ENCODE measurements at regions not wholly inside any gene's neighbourhood (a gene's known extent, or its start where the extent isn't known, plus 50 kb on each side); places are given as distances from the start of the nearest gene placed in this dataset.

GRCh38 chr12:47004634-47005033 lies 74.8 kb upstream of the PCED1B start:
- DNase-seq: no peak
- H3K36me3 Mint-ChIP-seq (ENCODE audit: low read depth): no peaks in the 10 kb centered on the region
- H3K9me3 Mint-ChIP-seq: peaks cover 3% of the 10 kb centered on the region
- peaks cover 3% of the 10 kb centered on the region for H3K27me3 Mint-ChIP-seq (ENCODE audit: low read depth, poor library complexity)
- TF ChIP-seq CTCF (IDR thresholded peaks at IDR 0.05): no peak
- H3K27ac Mint-ChIP-seq: no peak overlapping the region
- no peak overlapping the region for H3K4me3 Mint-ChIP-seq
- H3K4me1 Mint-ChIP-seq: no peaks in the 10 kb centered on the region

GRCh38 chr12:47007048-47007447 lies 72.4 kb upstream of the PCED1B start:
- Mint-ChIP-seq H3K9me3 (peaks cover 3% of the 10 kb centered on the region), H3K4me3 (no peak overlapping the region), H3K27ac (no peak overlapping the region)

GRCh38 chr12:47012552-47012951 lies 66.9 kb upstream of the PCED1B start:
- no peak overlapping the region for H3K27ac Mint-ChIP-seq
- peaks cover 3% of the 10 kb centered on the region for H3K27me3 Mint-ChIP-seq (ENCODE audit: low read depth, poor library complexity)
- no peaks in the 10 kb centered on the region for H3K9me3 Mint-ChIP-seq
- no peak overlapping the region for H3K4me3 Mint-ChIP-seq
- no peak for TF ChIP-seq CTCF (IDR thresholded peaks at IDR 0.05)
- no peaks in the 10 kb centered on the region for H3K36me3 Mint-ChIP-seq (ENCODE audit: low read depth)
- DNase-seq: no peak
- no peaks in the 10 kb centered on the region for H3K4me1 Mint-ChIP-seq

More at GRCh38 chr12:47007048-47007447, 72.4 kb upstream of the PCED1B start:
- Mint-ChIP-seq H3K4me1 (no peaks in the 10 kb centered on the region), H3K27me3 (ENCODE audit: low read depth, poor library complexity) (peaks cover 3% of the 10 kb centered on the region), H3K36me3 (ENCODE audit: low read depth) (no peaks in the 10 kb centered on the region)
- TF ChIP-seq CTCF (IDR thresholded peaks at IDR 0.05): no peak
- DNase-seq: no peak

- peaks cover 3% of the 10 kb centered on the region for H3K27me3 Mint-ChIP-seq (ENCODE audit: low read depth, poor library complexity)
- H3K4me3 Mint-ChIP-seq: no peak overlapping the region
- no peak overlapping the region for H3K27ac Mint-ChIP-seq
- no peaks in the 10 kb centered on the region for H3K9me3 Mint-ChIP-seq
- H3K36me3 Mint-ChIP-seq (ENCODE audit: low read depth): no peaks in the 10 kb centered on the region
- no peaks in the 10 kb centered on the region for H3K4me1 Mint-ChIP-seq
- TF ChIP-seq CTCF (IDR thresholded peaks at IDR 0.05): no peak
- DNase-seq: no peak
Observed at GRCh38 chr12:47014474-47014873, 64.9 kb upstream of the PCED1B start.

- no peak overlapping the region for H3K4me3 Mint-ChIP-seq
- no peaks in the 10 kb centered on the region for H3K4me1 Mint-ChIP-seq
- TF ChIP-seq CTCF (IDR thresholded peaks at IDR 0.05): no peak
- H3K27me3 Mint-ChIP-seq (ENCODE audit: low read depth, poor library complexity): peaks cover 3% of the 10 kb centered on the region
- no peaks in the 10 kb centered on the region for H3K36me3 Mint-ChIP-seq (ENCODE audit: low read depth)
- no peaks in the 10 kb centered on the region for H3K9me3 Mint-ChIP-seq
- DNase-seq: no peak
- H3K27ac Mint-ChIP-seq: no peak overlapping the region
Observed at GRCh38 chr12:47015381-47015780, 64.0 kb upstream of the PCED1B start.

- Mint-ChIP-seq H3K27ac (no peak overlapping the region), H3K4me1 (no peaks in the 10 kb centered on the region), H3K27me3 (ENCODE audit: low read depth, poor library complexity) (no peaks in the 10 kb centered on the region), H3K4me3 (no peak overlapping the region), H3K36me3 (ENCODE audit: low read depth) (no peaks in the 10 kb centered on the region), H3K9me3 (no peaks in the 10 kb centered on the region)
- DNase-seq: no peak
- TF ChIP-seq CTCF (IDR thresholded peaks at IDR 0.05): no peak
Observed at GRCh38 chr12:47017041-47017713, 62.2 kb upstream of the PCED1B start.
